ENCODE measurements at regions not wholly inside any gene's neighbourhood (a gene's known extent, or its start where the extent isn't known, plus 50 kb on each side); places are given as distances from the start of the nearest gene placed in this dataset.

DNA sequence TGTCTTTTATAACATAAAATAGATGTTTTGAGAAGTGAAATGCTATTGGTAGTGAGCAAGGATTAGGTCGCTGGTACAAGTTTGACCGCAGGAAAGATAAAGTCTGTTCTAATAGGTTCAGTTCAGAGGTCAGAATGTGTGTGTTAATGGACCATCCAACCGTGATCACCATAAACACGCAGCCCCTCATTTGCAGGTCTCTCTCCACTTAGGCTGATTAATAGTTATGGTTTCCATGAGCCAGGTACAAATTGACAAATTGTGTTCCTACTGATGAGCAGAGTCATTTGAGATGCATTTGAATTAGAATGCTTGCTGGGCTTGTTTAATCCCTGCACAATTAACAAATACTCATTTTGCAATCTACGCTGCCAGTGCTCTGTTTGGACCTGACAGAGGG is 318.1 kb upstream of the GOT2 start:
- 51% methylated on average over 5 of the region's 5 CpGs for WGBS (ENCODE audit: missing lambda C conversion rate)
- ChIA-PET POLR2A (no interaction called here), CTCF (no interaction called here)
- DNase-seq (ENCODE audit: low read depth in 1 of 2, low spot score in 1 of 2) (no peak), ATAC-seq (no peak), FAIRE-seq (no peak)
- Histone ChIP-seq H3K9me3 (no peaks in the 10 kb centered on the region), H3K4me2 (no peak overlapping the region), H3K4me3 (no peak overlapping the region), H3K4me1 (no peaks in the 10 kb centered on the region), H3K27ac (no peak overlapping the region)
- TF ChIP-seq RARB (CRISPR knock-in tag; IDR thresholded peaks at IDR 0.05) (no peak), CEBPB (IDR thresholded peaks at IDR 0.05) (no peak), NR3C1 (IDR thresholded peaks at IDR 0.05) (no peak), PHF8 (IDR thresholded peaks at IDR 0.05; ENCODE audit: borderline replicate concordance, low read depth) (no peak), CHD2 (IDR thresholded peaks at IDR 0.05; ENCODE audit: low read length, partially characterized antibody) (no peak), CTCF (IDR thresholded peaks at IDR 0.05) (no peak), FOXS1 (CRISPR knock-in tag; IDR thresholded peaks at IDR 0.05) (no peak), FOSB (CRISPR knock-in tag; IDR thresholded peaks at IDR 0.05) (no peak), TFCP2L1 (CRISPR knock-in tag; IDR thresholded peaks at IDR 0.05) (no peak), FOSL2 (IDR thresholded peaks at IDR 0.05) (no peak), FOSL2 (CRISPR knock-in tag; IDR thresholded peaks at IDR 0.05) (no peak), JUN (IDR thresholded peaks at IDR 0.05) (no peak), MYC (IDR thresholded peaks at IDR 0.05; ENCODE audit: borderline replicate concordance, low read length) (no peak), HDAC2 (IDR thresholded peaks at IDR 0.05) (no peak), MAZ (IDR thresholded peaks at IDR 0.05; ENCODE audit: borderline replicate concordance, low read depth, low read length) (no peak), EHMT2 (IDR thresholded peaks at IDR 0.05; ENCODE audit: low read depth) (no peak), RAD21 (conservative IDR thresholded peaks at IDR 0.05 in 1 of 2, IDR thresholded peaks at IDR 0.05 in 1 of 2) (no peak), RNF2 (IDR thresholded peaks at IDR 0.05; ENCODE audit: borderline replicate concordance, low read depth) (no peak), KDM1A (IDR thresholded peaks at IDR 0.05; ENCODE audit: low read depth) (no peak)

- Histone ChIP-seq H3K4me3 (no peak overlapping the region), H3K4me1 (no peaks in the 10 kb centered on the region), H3K4me2 (no peak overlapping the region), H3K27ac (no peak overlapping the region), H3K9me3 (no peaks in the 10 kb centered on the region)
- DNase-seq (ENCODE audit: low read depth in 1 of 2, low spot score in 1 of 2) (no peak), ATAC-seq (no peak), FAIRE-seq (no peak)
- ChIA-PET POLR2A (no interaction called here), CTCF (no interaction called here)
- TF ChIP-seq POLR2A (IDR thresholded peaks at IDR 0.05; ENCODE audit: low read length) (no peak), E2F6 (IDR thresholded peaks at IDR 0.05; ENCODE audit: borderline replicate concordance, low read depth) (no peak), ESRRA (IDR thresholded peaks at IDR 0.05; ENCODE audit: borderline replicate concordance, low read length) (no peak), KDM1A (IDR thresholded peaks at IDR 0.05; ENCODE audit: low read depth) (no peak)
- WGBS (ENCODE audit: missing lambda C conversion rate) = 22% methylated on average over 3 of the region's 3 CpGs
These were observed 314.8 kb upstream of the GOT2 start for GRCh38 chr16:59048876-59049275.

DNA sequence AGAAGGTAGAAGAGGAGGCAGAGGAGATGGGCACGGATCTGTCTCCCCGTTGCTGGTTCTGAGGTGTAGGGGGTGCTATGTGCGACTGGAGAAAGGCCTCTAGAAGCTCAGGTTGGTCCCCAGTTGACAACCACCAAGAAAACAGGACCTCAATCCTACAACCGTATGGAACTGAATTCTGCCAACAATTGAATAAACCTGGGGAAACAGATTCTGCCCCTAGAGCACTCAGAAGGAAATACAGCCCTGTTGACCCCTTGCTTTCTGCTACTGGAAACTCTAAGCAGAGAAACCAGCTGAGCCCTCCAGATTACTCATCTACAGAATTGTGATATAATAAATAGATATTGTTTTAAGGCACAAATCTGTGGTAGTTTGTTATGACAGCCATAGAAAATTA is 313.0 kb upstream of the GOT2 start:
- no peak overlapping the region for H3K4me3 ChIP-seq
- ChIA-PET POLR2A (no interaction called here), CTCF (no interaction called here)
- WGBS (ENCODE audit: missing lambda C conversion rate) = 38% methylated on average over 4 of the region's 4 CpGs
- no peaks in the 10 kb centered on the region for H3K4me1 ChIP-seq
- FAIRE-seq (no peak), DNase-seq (ENCODE audit: low read depth in 1 of 2, low spot score in 1 of 2) (peak in 1 of 2 experiments; percentile 6), ATAC-seq (peak; percentile 50 to 66; a peak in 4 of 6 replicates)
- no peak overlapping the region for H3K27ac ChIP-seq
- H3K4me2 ChIP-seq = no peak overlapping the region
- TF ChIP-seq HOXA7 (CRISPR knock-in tag; IDR thresholded peaks at IDR 0.05) (no peak), ZFP36 (IDR thresholded peaks at IDR 0.05; ENCODE audit: borderline replicate concordance, partially characterized antibody) (no peak), ELK1 (IDR thresholded peaks at IDR 0.05; ENCODE audit: low read depth, low read length) (no peak)
- H3K9me3 ChIP-seq = no peaks in the 10 kb centered on the region
